ENCODE measurements at regions not wholly inside any gene's neighbourhood (a gene's known extent, or its start where the extent isn't known, plus 50 kb on each side); places are given as distances from the start of the nearest gene placed in this dataset.

GRCh38 chr1:232213928-232214327, 416.0 kb downstream of the SIPA1L2 start:
- no peak overlapping the region for H3K4me3 ChIP-seq (ENCODE audit: low read length)
- H4K20me1 ChIP-seq (ENCODE audit: low read length), result no peaks in the 10 kb centered on the region
- no peaks in the 10 kb centered on the region for H3K27me3 ChIP-seq (ENCODE audit: low read length)
- no peak overlapping the region for H3K27ac ChIP-seq (ENCODE audit: low read length)
- no peak for DNase-seq
- H3K9me3 ChIP-seq (ENCODE audit: low read length), result no peaks in the 10 kb centered on the region
- no TSS peak for BruUV-seq (replicated peaks)
- no peak for ATAC-seq
- no peaks in the 10 kb centered on the region for H3K9me2 ChIP-seq (replicated peaks; ENCODE audit: low read length)
- POLR2A ChIA-PET (ENCODE audit: unreplicated experiment), result no interaction called here
- H3K79me2 ChIP-seq (ENCODE audit: low read length), result no peaks in the 10 kb centered on the region
- peaks cover 12% of the 10 kb centered on the region for H3K4me1 ChIP-seq (ENCODE audit: insufficient read depth, low read length)
- TF ChIP-seq EZH2phosphoT487 (IDR thresholded peaks at IDR 0.05; ENCODE audit: borderline replicate concordance, low read length) (no peak), CTCF (conservative IDR thresholded peaks at IDR 0.05; ENCODE audit: low read depth, low read length) (no peak), EZH2 (IDR thresholded peaks at IDR 0.05; ENCODE audit: low read length, unreplicated experiment) (no peak)
- H3F3A ChIP-seq (ENCODE audit: low read length, unreplicated experiment), result no peaks in the 10 kb centered on the region
- H2AFZ ChIP-seq (ENCODE audit: low read length), result no peak overlapping the region
- CTCF ChIA-PET, result no interaction called here
- intact Hi-C loops (cut with micrococcal nuclease), result no loop called here
- no peaks in the 10 kb centered on the region for H3K36me3 ChIP-seq (ENCODE audit: low read depth, low read length)
- no peak overlapping the region for H3K9ac ChIP-seq (ENCODE audit: low read length)
- no peak overlapping the region for H3K4me2 ChIP-seq (ENCODE audit: low read length)

- DNase-seq (no peak), ATAC-seq (no peak)
- no peaks in the 10 kb centered on the region for H4K20me1 ChIP-seq (ENCODE audit: low read length)
- TF ChIP-seq EZH2 (IDR thresholded peaks at IDR 0.05; ENCODE audit: low read length, unreplicated experiment) (no peak), EZH2phosphoT487 (IDR thresholded peaks at IDR 0.05; ENCODE audit: borderline replicate concordance, low read length) (no peak), CTCF (conservative IDR thresholded peaks at IDR 0.05; ENCODE audit: low read depth, low read length) (no peak)
- no peaks in the 10 kb centered on the region for H3K9me2 ChIP-seq (replicated peaks; ENCODE audit: low read length)
- H3K27me3 ChIP-seq (ENCODE audit: low read length), result no peaks in the 10 kb centered on the region
- H3K27ac ChIP-seq (ENCODE audit: low read length), result no peak overlapping the region
- H3K79me2 ChIP-seq (ENCODE audit: low read length), result no peaks in the 10 kb centered on the region
- H3K36me3 ChIP-seq (ENCODE audit: low read depth, low read length), result no peaks in the 10 kb centered on the region
- no peak overlapping the region for H3K4me3 ChIP-seq (ENCODE audit: low read length)
- intact Hi-C loops (cut with micrococcal nuclease), result no loop called here
- peaks cover 14% of the 10 kb centered on the region for H3K4me1 ChIP-seq (ENCODE audit: insufficient read depth, low read length)
- ChIA-PET CTCF (no interaction called here), POLR2A (ENCODE audit: unreplicated experiment) (no interaction called here)
- no peak overlapping the region for H2AFZ ChIP-seq (ENCODE audit: low read length)
- H3F3A ChIP-seq (ENCODE audit: low read length, unreplicated experiment), result no peaks in the 10 kb centered on the region
- no TSS peak for BruUV-seq (replicated peaks)
- no peak overlapping the region for H3K9ac ChIP-seq (ENCODE audit: low read length)
- no peaks in the 10 kb centered on the region for H3K9me3 ChIP-seq (ENCODE audit: low read length)
- H3K4me2 ChIP-seq (ENCODE audit: low read length), result no peak overlapping the region
Measured at GRCh38 chr1:232212253-232212652, 417.7 kb downstream of the SIPA1L2 start.

GRCh38 chr1:232211149-232211548, 418.8 kb downstream of the SIPA1L2 start:
- POLR2A ChIA-PET (ENCODE audit: unreplicated experiment), result no interaction called here
- no TSS peak for BruUV-seq (replicated peaks)
- H3K36me3 ChIP-seq (ENCODE audit: low read depth, low read length), result no peaks in the 10 kb centered on the region
- no peaks in the 10 kb centered on the region for H3K9me3 ChIP-seq (ENCODE audit: low read length)
- intact Hi-C loops (cut with micrococcal nuclease), result no loop called here
- H3K79me2 ChIP-seq (ENCODE audit: low read length), result no peaks in the 10 kb centered on the region
- no peak overlapping the region for H3K9ac ChIP-seq (ENCODE audit: low read length)
- no peaks in the 10 kb centered on the region for H3K9me2 ChIP-seq (replicated peaks; ENCODE audit: low read length)
- no peak overlapping the region for H3K4me2 ChIP-seq (ENCODE audit: low read length)
- no peaks in the 10 kb centered on the region for H3K27me3 ChIP-seq (ENCODE audit: low read length)
- ATAC-seq (0 out of 2 replicates have a peak, but pooled peaks have one; percentile 9), DNase-seq (peak; percentile 28)
- no peak overlapping the region for H3K4me3 ChIP-seq (ENCODE audit: low read length)
- TF ChIP-seq EZH2phosphoT487 (IDR thresholded peaks at IDR 0.05; ENCODE audit: borderline replicate concordance, low read length), result no peak
- no peak for TF ChIP-seq EZH2 (IDR thresholded peaks at IDR 0.05; ENCODE audit: low read length, unreplicated experiment)
- peak; percentile 56 for TF ChIP-seq CTCF (conservative IDR thresholded peaks at IDR 0.05; ENCODE audit: low read depth, low read length)
- H3F3A ChIP-seq (ENCODE audit: low read length, unreplicated experiment), result no peaks in the 10 kb centered on the region
- H3K4me1 ChIP-seq (ENCODE audit: insufficient read depth, low read length), result peaks cover 14% of the 10 kb centered on the region
- CTCF ChIA-PET, result no interaction called here
- H2AFZ ChIP-seq (ENCODE audit: low read length), result no peak overlapping the region
- no peak overlapping the region for H3K27ac ChIP-seq (ENCODE audit: low read length)
- no peaks in the 10 kb centered on the region for H4K20me1 ChIP-seq (ENCODE audit: low read length)

Measured in PC-3 (cell line).